GM21390 (cell line): ENCODE measurements at regions not wholly inside any gene's neighbourhood (a gene's known extent, or its start where the extent isn't known, plus 50 kb on each side); places are given as distances from the start of the nearest gene placed in this dataset.
"Not testable (repeated sequence)": the region's sequence is repeated elsewhere in the genome, so short reads cannot be mapped to it uniquely, and the experiment has no call there.

Experiments
- ATAC-seq: cut with Tn5 transposase; IDR thresholded peaks from one replicate; pipeline ENCODE4 v1.9.1; 2021; ENCODE audit not compliant: unreplicated experiment

- ATAC-seq = not testable (repeated sequence)
Measured at GRCh38 chr9:108032079-108032478, 542.5 kb upstream of the KLF4 start.

GRCh38 chr9:108031221-108031620, 541.7 kb upstream of the KLF4 start:
- not testable (repeated sequence) for ATAC-seq

GRCh38 chr9:108026718-108027117, 537.1 kb upstream of the KLF4 start:
- ATAC-seq = not testable (repeated sequence)

GRCh38 chr9:108024604-108025003, 535.0 kb upstream of the KLF4 start:
- no peak for ATAC-seq

GRCh38 chr9:108022246-108022935, 532.8 kb upstream of the KLF4 start:
- ATAC-seq = no peak

- no peak for ATAC-seq
Measured at GRCh38 chr9:108021096-108021710, 531.6 kb upstream of the KLF4 start.

- ATAC-seq = no peak
Measured at GRCh38 chr9:108019821-108020220, 530.3 kb upstream of the KLF4 start.

GRCh38 chr9:108017671-108018070, 528.1 kb upstream of the KLF4 start:
- ATAC-seq = no peak

GRCh38 chr9:108016446-108016845, 526.9 kb upstream of the KLF4 start:
- no peak for ATAC-seq

GRCh38 chr9:108015690-108016089, 526.1 kb upstream of the KLF4 start:
- no peak for ATAC-seq

GRCh38 chr9:108014353-108014752, 524.8 kb upstream of the KLF4 start:
- ATAC-seq = no peak

GRCh38 chr9:108012886-108013665, 523.5 kb upstream of the KLF4 start:
- no peak for ATAC-seq

GRCh38 chr9:108012405-108012804, 522.8 kb upstream of the KLF4 start:
- no peak for ATAC-seq

- ATAC-seq = no peak
Measured at GRCh38 chr9:108003526-108003925, 514.0 kb upstream of the KLF4 start.

- no peak for ATAC-seq
Measured at GRCh38 chr9:108002371-108002956, 512.9 kb upstream of the KLF4 start.

GRCh38 chr9:108001237-108001636, 511.7 kb upstream of the KLF4 start:
- ATAC-seq = no peak

GRCh38 chr9:107999890-108000289, 510.3 kb upstream of the KLF4 start:
- no peak for ATAC-seq

- ATAC-seq = no peak
Measured at GRCh38 chr9:107999011-107999410, 509.4 kb upstream of the KLF4 start.

GRCh38 chr9:107994648-107995047, 505.1 kb upstream of the KLF4 start:
- ATAC-seq = no peak

GRCh38 chr9:107992271-107992670, 502.7 kb upstream of the KLF4 start:
- no peak for ATAC-seq

GRCh38 chr9:107991581-107991980, 502.0 kb upstream of the KLF4 start:
- ATAC-seq = no peak

GRCh38 chr9:107989544-107989943, 500.0 kb upstream of the KLF4 start:
- ATAC-seq = no peak
